ENCODE measurements at regions not wholly inside any gene's neighbourhood (a gene's known extent, or its start where the extent isn't known, plus 50 kb on each side); places are given as distances from the start of the nearest gene placed in this dataset.

GRCh38 chr1:30085811-30086770 is 637.3 kb downstream of the MATN1 start (continued):
- TF ChIP-seq SP1 (IDR thresholded peaks at IDR 0.05) (no peak), SP1 (CRISPR knock-in tag; IDR thresholded peaks at IDR 0.05) (peak; percentile 45; the same call in 1 of the 2 replicates), FOXK1 (CRISPR knock-in tag; IDR thresholded peaks at IDR 0.05; ENCODE audit: borderline replicate concordance, low read depth) (no peak), HHEX (CRISPR knock-in tag; IDR thresholded peaks at IDR 0.05) (no peak), PCBP2 (optimal IDR thresholded peaks at IDR 0.05; ENCODE audit: low read depth, low read length, poor library complexity, severe bottlenecking) (peak; percentile 24), NFIB (CRISPR knock-in tag; IDR thresholded peaks at IDR 0.05; ENCODE audit: borderline replicate concordance) (no peak), SP4 (CRISPR knock-in tag; IDR thresholded peaks at IDR 0.05) (no peak), RAD21 (CRISPR knock-in tag; IDR thresholded peaks at IDR 0.05) (peak; percentile 54; the same call in 1 of the 2 replicates), NR0B2 (CRISPR knock-in tag; IDR thresholded peaks at IDR 0.05) (no peak), POLR2AphosphoS2 (IDR thresholded peaks at IDR 0.05; ENCODE audit: low read depth, low read length) (no peak), STAG1 (CRISPR knock-in tag; IDR thresholded peaks at IDR 0.05) (peak; percentile 46), ZFP36L1 (CRISPR knock-in tag; IDR thresholded peaks at IDR 0.05) (no peak), IRF9 (CRISPR knock-in tag; IDR thresholded peaks at IDR 0.05; ENCODE audit: borderline replicate concordance) (no peak), SRSF4 (IDR thresholded peaks at IDR 0.05; ENCODE audit: low read depth, low read length, poor library complexity, severe bottlenecking) (no peak), PHF21A (CRISPR knock-in tag; IDR thresholded peaks at IDR 0.05) (no peak), ZNF326 (CRISPR knock-in tag; IDR thresholded peaks at IDR 0.05; ENCODE audit: borderline replicate concordance) (no peak), RBFOX2 (IDR thresholded peaks at IDR 0.05; ENCODE audit: low read depth, low read length) (no peak), ZBTB37 (CRISPR knock-in tag; IDR thresholded peaks at IDR 0.05) (no peak), ZNF646 (CRISPR knock-in tag; IDR thresholded peaks at IDR 0.05) (no peak)
